Mesenchymal stem cell (in vitro differentiated cells and primary cell): ENCODE measurements at regions not wholly inside any gene's neighbourhood (a gene's known extent, or its start where the extent isn't known, plus 50 kb on each side); places are given as distances from the start of the nearest gene placed in this dataset.

Experiments used
- DNase-seq: peaks from one replicate; pipeline ENCODE4 v3.0.0-alpha.2; 2013
- H2AFZ ChIP-seq: one replicate; pipeline ENCODE4 v1.6.1; 2013; ENCODE audit warnings: low read depth, mild to moderate bottlenecking, control low read depth, inconsistent platforms, low read length, moderate library complexity
- H2AK5ac ChIP-seq: 2 replicates; pipeline ENCODE4 v1.6.1; 2013; ENCODE audit warnings: low read length, moderate library complexity, mild to moderate bottlenecking, inconsistent platforms; ENCODE audit not compliant: severe bottlenecking
- H2BK120ac ChIP-seq: one replicate; pipeline ENCODE4 v1.6.1; 2013; ENCODE audit warnings: low read depth, mild to moderate bottlenecking, inconsistent platforms, low read length, moderate library complexity
- H2BK12ac ChIP-seq, 2 experiments: one replicate each; pipeline ENCODE4 v1.6.1; 2013; ENCODE audit warnings: inconsistent platforms in 2 of 2, low read length in 2 of 2, mild to moderate bottlenecking in 2 of 2, moderate library complexity in 2 of 2, control low read depth in 1 of 2
- H2BK15ac ChIP-seq: one replicate; pipeline ENCODE4 v1.6.1; 2013; ENCODE audit warnings: mild to moderate bottlenecking, low read depth, inconsistent platforms; ENCODE audit not compliant: poor library complexity, severe bottlenecking
- H2BK5ac ChIP-seq: 2 replicates; pipeline ENCODE4 v1.6.1; 2013; ENCODE audit warnings: low read depth, mild to moderate bottlenecking, low read length, control low read depth, inconsistent platforms; ENCODE audit not compliant: poor library complexity, severe bottlenecking
- H3K14ac ChIP-seq, 2 experiments: one replicate each; pipeline ENCODE4 v1.6.1; 2013; ENCODE audit warnings: inconsistent platforms in 2 of 2, low read length in 2 of 2, control low read depth in 1 of 2, mild to moderate bottlenecking in 1 of 2, moderate library complexity in 1 of 2
- H3K18ac ChIP-seq, 2 experiments: one replicate each; pipeline ENCODE4 v1.6.1; 2013; ENCODE audit warnings: inconsistent platforms in 2 of 2, low read length in 2 of 2, control low read depth in 1 of 2, low read depth in 1 of 2, mild to moderate bottlenecking in 1 of 2
- H3K23ac ChIP-seq, 2 experiments: one replicate each; pipeline ENCODE4 v1.6.1; 2013; ENCODE audit warnings: inconsistent platforms in 2 of 2, low read length in 2 of 2, mild to moderate bottlenecking in 2 of 2, moderate library complexity in 2 of 2, control low read depth in 1 of 2
- H3K27ac ChIP-seq: 2 replicates; pipeline ENCODE4 v1.5.1; 2013; ENCODE audit warnings: mild to moderate bottlenecking, moderate library complexity, low read length, control low read depth, inconsistent platforms; ENCODE audit not compliant: poor library complexity, severe bottlenecking
- H3K27me3 ChIP-seq, 2 experiments: 2 replicates each; pipeline versions ENCODE4 v1.6.1 to v1.7.0; 2013; ENCODE audit warnings: low read length in 2 of 2, mild to moderate bottlenecking in 2 of 2, moderate library complexity in 2 of 2, control low read depth in 1 of 2, inconsistent platforms in 1 of 2; ENCODE audit not compliant: control insufficient read depth in 1 of 2, insufficient read depth in 1 of 2
- H3K36me3 ChIP-seq, 2 experiments: 2 replicates each; pipeline versions ENCODE4 v1.6.1 to v1.7.0; 2013; ENCODE audit warnings: low read length in 2 of 2, control low read depth in 1 of 2, inconsistent platforms in 1 of 2, low read depth in 1 of 2, mild to moderate bottlenecking in 1 of 2; ENCODE audit not compliant: insufficient read depth in 2 of 2, control insufficient read depth in 1 of 2
- H3K4ac ChIP-seq, 2 experiments: one replicate each; pipeline ENCODE4 v1.6.1; 2013; ENCODE audit warnings: inconsistent platforms in 2 of 2, low read length in 2 of 2, mild to moderate bottlenecking in 2 of 2, moderate library complexity in 2 of 2, control low read depth in 1 of 2, low read depth in 1 of 2
- H3K4me1 ChIP-seq: 2 replicates; pipeline ENCODE4 v1.6.1; 2013; ENCODE audit warnings: low read depth, low read length, control low read depth; ENCODE audit not compliant: control insufficient read depth, insufficient read depth
- H3K4me2 ChIP-seq: 2 replicates; pipeline ENCODE4 v1.6.1; 2013; ENCODE audit warnings: low read length, mild to moderate bottlenecking, inconsistent platforms; ENCODE audit not compliant: poor library complexity, severe bottlenecking
- H3K4me3 ChIP-seq, 2 experiments: 2 replicates each; pipeline versions ENCODE4 v1.5.1 to v1.7.0; 2013; ENCODE audit warnings: low read length in 2 of 2, mild to moderate bottlenecking in 2 of 2, control low read depth in 1 of 2, low read depth in 1 of 2; ENCODE audit not compliant: insufficient read depth in 1 of 2
- H3K79me1 ChIP-seq: replicated peaks from 2 replicates; pipeline ENCODE4 v1.6.1; 2013; ENCODE audit warnings: mild to moderate bottlenecking, control low read depth, low read length, inconsistent platforms; ENCODE audit not compliant: poor library complexity, severe bottlenecking
- H3K9ac ChIP-seq: 2 replicates; pipeline ENCODE4 v1.7.0; 2013; ENCODE audit warnings: mild to moderate bottlenecking, low read length, moderate library complexity
- H3K9me3 ChIP-seq: 2 replicates; pipeline ENCODE4 v1.7.0; 2013; ENCODE audit warnings: mild to moderate bottlenecking, low read length; ENCODE audit not compliant: control insufficient read depth
- H4K8ac ChIP-seq: one replicate; pipeline ENCODE4 v1.6.1; 2013; ENCODE audit warnings: inconsistent platforms, mild to moderate bottlenecking, low read length, moderate library complexity
- H4K91ac ChIP-seq: one replicate; pipeline ENCODE4 v1.6.1; 2013; ENCODE audit warnings: mild to moderate bottlenecking, low read length, inconsistent platforms
- WGBS: methylation state at CpG from one replicate; pipeline ENCODE4 v1.1.7; 2013; ENCODE audit warnings: mixed read lengths; 5-methylcytosine and 5-hydroxymethylcytosine counted together

DNA sequence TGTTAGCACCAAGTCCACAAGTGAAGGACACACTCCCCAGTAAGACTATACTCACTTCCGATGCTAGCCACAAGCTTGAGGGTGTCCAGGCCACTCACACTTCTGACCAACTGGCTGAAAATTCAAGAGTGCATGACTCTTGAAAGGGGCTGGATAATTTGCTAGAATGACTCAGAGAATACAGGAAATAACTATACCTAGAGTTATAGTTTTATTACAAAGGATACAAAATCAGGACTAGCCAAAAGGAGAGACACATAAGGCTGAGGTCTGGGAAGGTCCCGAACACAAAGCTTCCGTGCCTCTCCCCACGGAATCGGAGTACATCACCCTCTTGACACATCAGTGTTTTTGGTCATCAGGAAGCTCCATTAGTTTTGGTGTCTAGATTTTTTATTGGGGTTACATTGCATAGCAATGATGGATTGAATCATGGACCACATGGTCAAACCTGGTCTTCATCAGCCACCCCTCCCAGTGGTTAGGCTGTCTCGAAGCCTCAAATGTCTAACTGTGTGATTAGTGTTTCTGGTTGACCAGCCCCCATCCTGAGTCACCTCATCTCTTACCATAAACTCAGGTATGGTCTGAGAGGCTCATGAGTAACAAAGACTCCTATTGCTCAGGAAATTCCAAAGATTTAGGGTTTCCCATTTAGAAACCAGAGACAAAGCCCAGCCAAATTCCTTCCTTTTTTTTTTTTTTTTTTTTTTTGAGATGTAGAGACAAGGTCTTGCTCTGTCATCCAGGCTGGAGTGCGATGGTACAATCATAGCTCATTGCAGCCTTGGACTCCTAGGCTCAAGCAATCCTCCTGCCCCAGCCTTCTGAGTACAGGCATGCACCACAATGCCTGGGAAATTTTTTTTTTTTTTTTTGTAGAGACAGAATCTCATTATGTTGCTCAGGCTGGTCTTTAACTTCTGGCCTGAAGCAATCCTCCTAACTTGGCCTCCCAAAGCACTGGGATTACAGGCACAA, 472.0 kb upstream of the TBX3 start:
- H2BK12ac ChIP-seq, result peak overlapping the region in 1 of 2 experiments; percentile 94
- H3K79me1 ChIP-seq, result no peaks in the 10 kb centered on the region
- H3K27ac ChIP-seq, result no peak overlapping the region
- H4K8ac ChIP-seq, result no peak overlapping the region
- no peak overlapping the region for H2AFZ ChIP-seq
- no peak overlapping the region for H2AK5ac ChIP-seq
- peak overlapping the region in 1 of 2 experiments; percentile 12 for H3K4me3 ChIP-seq
- no peak overlapping the region for H4K91ac ChIP-seq
- H3K18ac ChIP-seq, result peak overlapping the region; percentile 34 to 63
- no peak overlapping the region for H3K4me2 ChIP-seq
- no peaks in the 10 kb centered on the region for H3K4me1 ChIP-seq
- H2BK120ac ChIP-seq, result no peak overlapping the region
- no peaks in the 10 kb centered on the region for H3K27me3 ChIP-seq
- no peaks in the 10 kb centered on the region for H3K36me3 ChIP-seq
- peak; percentile 92 for DNase-seq
- H3K23ac ChIP-seq, result no peak overlapping the region
- no peak overlapping the region for H3K4ac ChIP-seq
- H2BK5ac ChIP-seq, result no peak overlapping the region
- H3K9ac ChIP-seq, result peak overlapping the region; percentile 22
- no peak overlapping the region for H3K14ac ChIP-seq
- no peak overlapping the region for H2BK15ac ChIP-seq
- 38% methylated on average over 7 of the region's 7 CpGs for WGBS
- no peaks in the 10 kb centered on the region for H3K9me3 ChIP-seq

DNA sequence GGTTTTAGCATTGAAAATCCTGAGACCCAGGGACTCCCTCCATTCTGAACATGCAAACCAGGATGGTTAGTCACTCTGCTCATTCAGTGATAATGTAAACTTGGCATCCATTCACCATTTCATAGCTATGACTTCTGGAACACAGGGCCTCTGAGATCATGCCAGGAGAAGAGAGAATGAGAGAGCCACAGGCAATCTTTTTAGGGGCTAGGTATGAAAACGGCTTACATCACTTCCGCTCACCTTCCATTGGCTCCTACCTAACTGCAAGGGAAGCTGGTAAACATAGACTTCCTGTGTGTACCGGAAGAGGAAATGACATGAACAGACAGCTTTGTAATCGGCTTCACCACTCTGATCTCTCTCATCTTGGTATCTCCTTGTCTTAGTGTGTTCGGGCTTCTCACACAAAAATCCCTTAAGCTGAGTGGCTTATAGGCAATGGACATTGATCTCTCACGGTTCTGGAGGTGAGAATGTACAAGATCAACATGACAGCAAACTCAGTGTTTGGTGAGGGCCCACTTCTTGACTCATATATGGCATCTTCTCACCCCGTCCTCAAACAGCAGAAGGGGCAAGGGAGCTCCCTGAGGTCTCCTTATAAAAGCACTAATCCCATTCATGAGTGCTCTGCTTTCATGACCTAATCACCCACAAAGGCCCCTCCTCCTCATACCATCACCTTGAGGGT, 465.9 kb upstream of the TBX3 start:
- Histone ChIP-seq H3K27me3 (no peaks in the 10 kb centered on the region), H2BK5ac (no peak overlapping the region), H3K4me2 (no peak overlapping the region), H3K4me3 (no peak overlapping the region), H3K4ac (no peak overlapping the region), H2BK12ac (peak overlapping the region; percentile 51 to 76), H2AFZ (no peak overlapping the region), H2AK5ac (no peak overlapping the region), H3K14ac (no peak overlapping the region), H4K8ac (peak overlapping the region; percentile 55), H2BK120ac (no peak overlapping the region), H2BK15ac (no peak overlapping the region), H3K4me1 (no peaks in the 10 kb centered on the region), H3K79me1 (no peaks in the 10 kb centered on the region), H3K9ac (no peak overlapping the region), H3K23ac (no peak overlapping the region), H3K36me3 (no peaks in the 10 kb centered on the region), H3K9me3 (no peaks in the 10 kb centered on the region), H3K18ac (peak overlapping the region in 1 of 2 experiments; percentile 60), H4K91ac (peak overlapping the region; percentile 11), H3K27ac (no peak overlapping the region)
- DNase-seq, result peak; percentile 84
- WGBS, result 79% methylated on average over 7 of the region's 7 CpGs

- DNase-seq, result no peak
- Histone ChIP-seq H2AFZ (no peak overlapping the region), H4K8ac (no peak overlapping the region), H3K9ac (no peak overlapping the region), H2BK120ac (no peak overlapping the region), H3K23ac (no peak overlapping the region), H3K27me3 (no peaks in the 10 kb centered on the region), H4K91ac (no peak overlapping the region), H2BK12ac (no peak overlapping the region), H3K4me3 (no peak overlapping the region), H3K4me2 (no peak overlapping the region), H2BK15ac (no peak overlapping the region), H3K36me3 (no peaks in the 10 kb centered on the region), H2BK5ac (no peak overlapping the region), H3K4me1 (no peaks in the 10 kb centered on the region), H2AK5ac (no peak overlapping the region), H3K79me1 (no peaks in the 10 kb centered on the region), H3K4ac (no peak overlapping the region), H3K14ac (no peak overlapping the region), H3K9me3 (no peaks in the 10 kb centered on the region), H3K27ac (no peak overlapping the region), H3K18ac (no peak overlapping the region)
- 82% methylated on average over 1 of the region's 2 CpGs for WGBS
These were observed 465.3 kb upstream of the TBX3 start for GRCh38 chr12:115149279-115149678.

- H3K9ac ChIP-seq, result no peak overlapping the region
These were observed 463.9 kb upstream of the TBX3 start for GRCh38 chr12:115147916-115148315.

More at GRCh38 chr12:115147916-115148315, 463.9 kb upstream of the TBX3 start:
- no peak overlapping the region for H2AK5ac ChIP-seq
- H3K14ac ChIP-seq, result no peak overlapping the region
- no peaks in the 10 kb centered on the region for H3K4me1 ChIP-seq
- 96% methylated on average over 2 of the region's 2 CpGs for WGBS
- no peak for DNase-seq
- no peak overlapping the region for H3K4me2 ChIP-seq
- no peak overlapping the region for H2BK120ac ChIP-seq
- no peak overlapping the region for H3K4ac ChIP-seq
- no peak overlapping the region for H2BK15ac ChIP-seq
- H2BK5ac ChIP-seq, result no peak overlapping the region
- no peaks in the 10 kb centered on the region for H3K36me3 ChIP-seq
- H3K18ac ChIP-seq, result no peak overlapping the region
- H3K27me3 ChIP-seq, result no peaks in the 10 kb centered on the region
- no peak overlapping the region for H3K4me3 ChIP-seq
- H2BK12ac ChIP-seq, result no peak overlapping the region
- H4K8ac ChIP-seq, result no peak overlapping the region
- H2AFZ ChIP-seq, result no peak overlapping the region
- no peaks in the 10 kb centered on the region for H3K79me1 ChIP-seq
- no peak overlapping the region for H4K91ac ChIP-seq
- no peak overlapping the region for H3K27ac ChIP-seq
- no peak overlapping the region for H3K23ac ChIP-seq
- H3K9me3 ChIP-seq, result peaks cover 5% of the 10 kb centered on the region
